Activated CD8-positive, alpha-beta T cell treated with anti-CD3 and anti-CD28 coated beads for 36 hours (primary cell): ENCODE measurements at regions not wholly inside any gene's neighbourhood (a gene's known extent, or its start where the extent isn't known, plus 50 kb on each side); places are given as distances from the start of the nearest gene placed in this dataset.

Source experiments
- ATAC-seq: fragments of 200-7000 bp; cut with Tn5 transposase; one replicate; pipeline ENCODE4 v1.10.0; 2021; ENCODE audit warnings: mild to moderate bottlenecking, moderate library complexity
- CTCF ChIA-PET: fragments of 350-600 bp; sonication (Branson Sonifier 250); formaldehyde crosslinking; loops from one replicate; lab custom pipeline; 2021; ENCODE audit warnings: antibody characterized with exemption; lab: Charles Lee
- POLR2A ChIA-PET: fragments of 350-600 bp; sonication (Branson Sonifier 250); formaldehyde crosslinking; loops from one replicate; lab custom pipeline; 2021; ENCODE audit warnings: antibody characterized with exemption; lab: Charles Lee
- DNase-seq: peaks from one replicate; pipeline ENCODE4 v3.0.0-alpha.2; 2020
- H3K27ac Mint-ChIP-seq: one replicate; pipeline ENCODE4 v1.8.0; 2021; ENCODE audit warnings: mild to moderate bottlenecking, mixed read lengths
- H3K27me3 Mint-ChIP-seq: one replicate; pipeline ENCODE4 v1.8.0; 2021; ENCODE audit warnings: mixed read lengths
- H3K36me3 Mint-ChIP-seq: one replicate; pipeline ENCODE4 v1.8.0; 2021; ENCODE audit warnings: low read depth, mixed read lengths
- H3K4me1 Mint-ChIP-seq: one replicate; pipeline ENCODE4 v1.8.0; 2021; ENCODE audit warnings: low read depth, mixed read lengths
- H3K4me3 Mint-ChIP-seq: one replicate; pipeline ENCODE4 v1.8.0; 2021; ENCODE audit warnings: mild to moderate bottlenecking, moderate library complexity, mixed read lengths
- H3K9me3 Mint-ChIP-seq: one replicate; pipeline ENCODE4 v1.8.0; 2021; ENCODE audit warnings: mixed read lengths
- CTCF ChIP-seq: fragments of 200-600 bp; IDR thresholded peaks from one replicate; pipeline ENCODE4 v1.8.0; 2022; ENCODE audit warnings: antibody characterized with exemption, mild to moderate bottlenecking
- intact Hi-C: fragments of 100-400 bp; cut with micrococcal nuclease; formaldehyde crosslinking; loops from one replicate; pipeline ENCODE4 v1.10.0; 2022

GRCh38 chr9:81116340-81117137, 572.8 kb downstream of the TLE1 start:
- no peak for ATAC-seq
- ChIA-PET CTCF (no interaction called here), POLR2A (no interaction called here)
- intact Hi-C loops, result no loop called here
- Mint-ChIP-seq H3K36me3 (no peaks in the 10 kb centered on the region), H3K9me3 (peaks cover 1% of the 10 kb centered on the region), H3K4me3 (no peak overlapping the region), H3K27ac (no peak overlapping the region), H3K27me3 (peaks cover 3% of the 10 kb centered on the region), H3K4me1 (peaks cover 12% of the 10 kb centered on the region)
- no peak for DNase-seq
- no peak for TF ChIP-seq CTCF

GRCh38 chr9:81113453-81114124, 575.8 kb downstream of the TLE1 start:
- no peak for TF ChIP-seq CTCF
- no peaks in the 10 kb centered on the region for H3K36me3 Mint-ChIP-seq
- peaks cover 3% of the 10 kb centered on the region for H3K27me3 Mint-ChIP-seq
- peak overlapping the region; percentile 4 for H3K4me3 Mint-ChIP-seq
- POLR2A ChIA-PET, result no interaction called here
- H3K9me3 Mint-ChIP-seq, result peaks cover 1% of the 10 kb centered on the region
- DNase-seq (no peak), ATAC-seq (no peak)
- CTCF ChIA-PET, result no interaction called here
- H3K4me1 Mint-ChIP-seq, result peaks cover 12% of the 10 kb centered on the region
- intact Hi-C loops, result no loop called here
- H3K27ac Mint-ChIP-seq, result no peak overlapping the region

GRCh38 chr9:81112627-81113452, 576.5 kb downstream of the TLE1 start:
- no peak overlapping the region for H3K27ac Mint-ChIP-seq
- POLR2A ChIA-PET, result no interaction called here

GRCh38 chr9:81108821-81109220, 580.5 kb downstream of the TLE1 start:
- intact Hi-C loops, result no loop called here
- peaks cover 3% of the 10 kb centered on the region for H3K27me3 Mint-ChIP-seq
- no peaks in the 10 kb centered on the region for H3K36me3 Mint-ChIP-seq
- no peak overlapping the region for H3K4me3 Mint-ChIP-seq
- ATAC-seq, result no peak
- CTCF ChIA-PET, result no interaction called here
- DNase-seq, result no peak
- no peak overlapping the region for H3K27ac Mint-ChIP-seq
- POLR2A ChIA-PET, result no interaction called here
- H3K4me1 Mint-ChIP-seq, result peaks cover 11% of the 10 kb centered on the region
- no peak for TF ChIP-seq CTCF
- H3K9me3 Mint-ChIP-seq, result peaks cover 1% of the 10 kb centered on the region

More at GRCh38 chr9:81112627-81113452, 576.5 kb downstream of the TLE1 start:
- Mint-ChIP-seq H3K4me1 (peaks cover 12% of the 10 kb centered on the region), H3K4me3 (peak overlapping the region; percentile 4), H3K27me3 (peaks cover 3% of the 10 kb centered on the region), H3K36me3 (no peaks in the 10 kb centered on the region), H3K9me3 (peaks cover 1% of the 10 kb centered on the region)
- CTCF ChIA-PET, result no interaction called here
- DNase-seq (no peak), ATAC-seq (no peak)
- TF ChIP-seq CTCF, result no peak
- intact Hi-C loops, result no loop called here
